ENCODE measurements at regions not wholly inside any gene's neighbourhood (a gene's known extent, or its start where the extent isn't known, plus 50 kb on each side); places are given as distances from the start of the nearest gene placed in this dataset.

DNA sequence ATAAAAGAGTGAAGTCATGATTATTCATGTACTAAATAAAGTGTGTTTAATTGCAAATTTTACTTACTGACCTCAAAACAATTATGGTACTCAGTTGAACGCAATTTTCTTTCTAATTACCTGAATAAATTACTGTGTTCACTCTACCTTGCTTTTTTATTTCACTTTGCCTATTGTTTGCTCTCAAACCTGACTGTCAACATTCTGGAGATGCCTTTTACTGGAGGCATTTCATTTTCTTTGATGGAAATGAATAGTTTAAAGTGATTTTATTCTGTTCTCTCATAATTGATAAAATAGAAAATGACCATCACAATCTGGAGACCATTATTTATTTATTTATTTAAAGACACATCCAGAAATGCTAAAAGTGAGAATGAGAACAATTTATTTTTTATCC lies 811.5 kb upstream of the ATXN8OS start:
- Mint-ChIP-seq H3K4me3 (no peak overlapping the region), H3K27me3 (ENCODE audit: insufficient read depth) (no peaks in the 10 kb centered on the region), H3K9me3 (peaks cover 35% of the 10 kb centered on the region), H3K4me1 (ENCODE audit: low read depth) (no peaks in the 10 kb centered on the region), H3K36me3 (ENCODE audit: low read depth) (no peaks in the 10 kb centered on the region), H3K27ac (no peak overlapping the region)
- DNase-seq: no peak
- TF ChIP-seq, protein P1, sequence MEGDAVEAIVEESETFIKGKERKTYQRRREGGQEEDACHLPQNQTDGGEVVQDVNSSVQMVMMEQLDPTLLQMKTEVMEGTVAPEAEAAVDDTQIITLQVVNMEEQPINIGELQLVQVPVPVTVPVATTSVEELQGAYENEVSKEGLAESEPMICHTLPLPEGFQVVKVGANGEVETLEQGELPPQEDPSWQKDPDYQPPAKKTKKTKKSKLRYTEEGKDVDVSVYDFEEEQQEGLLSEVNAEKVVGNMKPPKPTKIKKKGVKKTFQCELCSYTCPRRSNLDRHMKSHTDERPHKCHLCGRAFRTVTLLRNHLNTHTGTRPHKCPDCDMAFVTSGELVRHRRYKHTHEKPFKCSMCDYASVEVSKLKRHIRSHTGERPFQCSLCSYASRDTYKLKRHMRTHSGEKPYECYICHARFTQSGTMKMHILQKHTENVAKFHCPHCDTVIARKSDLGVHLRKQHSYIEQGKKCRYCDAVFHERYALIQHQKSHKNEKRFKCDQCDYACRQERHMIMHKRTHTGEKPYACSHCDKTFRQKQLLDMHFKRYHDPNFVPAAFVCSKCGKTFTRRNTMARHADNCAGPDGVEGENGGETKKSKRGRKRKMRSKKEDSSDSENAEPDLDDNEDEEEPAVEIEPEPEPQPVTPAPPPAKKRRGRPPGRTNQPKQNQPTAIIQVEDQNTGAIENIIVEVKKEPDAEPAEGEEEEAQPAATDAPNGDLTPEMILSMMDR (IDR thresholded peaks at IDR 0.05): no peak

DNA sequence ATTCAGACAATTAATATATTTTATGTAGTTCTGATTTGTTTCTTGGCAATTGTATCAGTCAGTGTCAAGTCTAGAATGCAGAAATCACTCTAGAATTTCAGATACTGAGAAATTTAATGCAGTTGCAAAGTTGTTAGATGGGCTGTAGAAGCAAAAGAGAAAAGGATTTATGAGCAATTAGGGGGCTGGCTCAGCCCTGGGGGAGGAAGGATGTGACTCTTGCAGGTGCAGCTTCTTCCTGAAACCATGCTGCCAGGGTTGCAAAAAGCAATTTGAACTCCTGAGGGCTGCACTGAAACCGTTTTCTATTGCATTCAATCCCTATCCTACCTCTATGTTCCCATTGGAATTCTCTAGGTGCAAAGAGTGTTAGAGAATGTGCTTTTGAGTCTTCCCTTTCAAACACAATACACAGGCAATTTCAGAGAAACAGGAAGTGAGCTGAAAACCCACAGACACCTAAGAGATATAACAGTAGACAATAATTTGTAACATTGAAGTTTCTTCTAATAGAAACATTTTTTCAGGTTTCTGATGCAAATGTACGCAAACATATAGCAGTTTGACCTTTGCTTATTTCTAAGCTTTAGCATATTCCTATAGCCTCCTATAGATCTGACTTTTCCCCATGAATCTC lies 814.7 kb upstream of the ATXN8OS start:
- no peak overlapping the region for H3K27ac Mint-ChIP-seq
- DNase-seq: no peak
- TF ChIP-seq, protein P1 (IDR thresholded peaks at IDR 0.05): no peak
- no peaks in the 10 kb centered on the region for H3K36me3 Mint-ChIP-seq (ENCODE audit: low read depth)
- no peaks in the 10 kb centered on the region for H3K27me3 Mint-ChIP-seq (ENCODE audit: insufficient read depth)
- no peaks in the 10 kb centered on the region for H3K4me1 Mint-ChIP-seq (ENCODE audit: low read depth)
- H3K4me3 Mint-ChIP-seq: no peak overlapping the region
- peaks cover 27% of the 10 kb centered on the region for H3K9me3 Mint-ChIP-seq

DNA sequence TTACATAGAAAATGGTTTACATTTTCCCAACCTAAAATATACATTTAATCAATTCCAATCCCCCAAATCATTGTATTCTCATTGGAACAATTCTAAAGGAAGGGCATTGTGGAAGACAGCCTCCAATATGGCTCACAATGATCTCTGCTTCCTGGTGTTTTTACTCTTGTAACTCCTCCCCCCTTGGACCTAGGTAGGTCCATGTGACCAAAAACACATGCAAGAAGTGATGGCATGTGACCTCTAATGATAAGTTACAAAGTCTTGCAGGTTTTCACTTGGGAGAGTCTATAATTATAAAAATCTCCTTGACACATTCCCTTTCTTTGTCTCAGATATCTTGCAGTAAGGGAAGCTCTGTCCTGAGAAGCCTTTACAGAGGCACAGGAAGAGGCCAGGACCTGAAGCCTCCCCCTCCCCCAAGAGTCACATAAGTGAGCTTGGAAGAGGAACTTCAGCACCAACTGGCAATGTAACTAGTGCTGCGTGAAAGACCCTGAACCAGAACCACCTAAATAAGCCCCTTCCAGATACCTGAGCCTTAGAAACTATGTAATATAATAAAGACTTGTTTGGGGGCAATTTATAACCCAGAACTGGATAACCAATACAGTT lies 816.2 kb upstream of the ATXN8OS start:
- H3K27me3 Mint-ChIP-seq (ENCODE audit: insufficient read depth): no peaks in the 10 kb centered on the region
- H3K27ac Mint-ChIP-seq: no peak overlapping the region
- peaks cover 22% of the 10 kb centered on the region for H3K9me3 Mint-ChIP-seq
- H3K36me3 Mint-ChIP-seq (ENCODE audit: low read depth): no peaks in the 10 kb centered on the region
- DNase-seq: no peak
- TF ChIP-seq, protein P1 (IDR thresholded peaks at IDR 0.05): no peak
- H3K4me3 Mint-ChIP-seq: no peak overlapping the region
- H3K4me1 Mint-ChIP-seq (ENCODE audit: low read depth): no peaks in the 10 kb centered on the region

DNA sequence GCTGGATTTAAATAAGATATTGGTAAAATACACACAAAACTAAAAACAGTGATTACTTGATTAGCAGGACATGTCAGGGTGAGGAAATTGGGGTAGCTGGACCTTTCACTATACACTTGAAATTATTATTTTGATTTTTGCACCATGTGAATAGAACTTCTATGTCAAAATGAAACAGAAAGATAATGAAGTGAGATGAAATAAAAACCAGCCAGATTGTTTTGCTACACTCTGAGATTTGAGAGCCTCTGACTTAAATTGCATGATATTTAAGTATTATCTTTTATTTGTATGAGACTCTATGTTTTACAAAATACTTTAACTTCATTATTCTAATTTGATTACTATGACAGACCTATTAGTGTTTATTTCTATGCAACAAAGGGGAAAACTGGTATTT lies 819.6 kb upstream of the ATXN8OS start:
- Mint-ChIP-seq H3K9me3 (peaks cover 32% of the 10 kb centered on the region), H3K27ac (no peak overlapping the region), H3K4me1 (ENCODE audit: low read depth) (no peaks in the 10 kb centered on the region), H3K36me3 (ENCODE audit: low read depth) (no peaks in the 10 kb centered on the region), H3K27me3 (ENCODE audit: insufficient read depth) (no peaks in the 10 kb centered on the region), H3K4me3 (no peak overlapping the region)
- no peak for DNase-seq
- TF ChIP-seq, protein P1 (IDR thresholded peaks at IDR 0.05): no peak

GRCh38 chr13:69287050-69287698 lies 820.5 kb upstream of the ATXN8OS start:
- Mint-ChIP-seq H3K36me3 (ENCODE audit: low read depth) (0 out of 2 replicates have a peak, but pooled peaks cover 4% of the 10 kb centered on the region), H3K4me3 (no peak overlapping the region), H3K27ac (no peak overlapping the region), H3K4me1 (ENCODE audit: low read depth) (no peaks in the 10 kb centered on the region), H3K9me3 (peaks cover 39% of the 10 kb centered on the region), H3K27me3 (ENCODE audit: insufficient read depth) (no peaks in the 10 kb centered on the region)
- TF ChIP-seq, protein P1 (IDR thresholded peaks at IDR 0.05): no peak
- no peak for DNase-seq
